ENCODE measurements at regions not wholly inside any gene's neighbourhood (a gene's known extent, or its start where the extent isn't known, plus 50 kb on each side); places are given as distances from the start of the nearest gene placed in this dataset.
A peak's percentile ranks its signal among the peaks of the same experiment; 100 is the strongest.

DNA sequence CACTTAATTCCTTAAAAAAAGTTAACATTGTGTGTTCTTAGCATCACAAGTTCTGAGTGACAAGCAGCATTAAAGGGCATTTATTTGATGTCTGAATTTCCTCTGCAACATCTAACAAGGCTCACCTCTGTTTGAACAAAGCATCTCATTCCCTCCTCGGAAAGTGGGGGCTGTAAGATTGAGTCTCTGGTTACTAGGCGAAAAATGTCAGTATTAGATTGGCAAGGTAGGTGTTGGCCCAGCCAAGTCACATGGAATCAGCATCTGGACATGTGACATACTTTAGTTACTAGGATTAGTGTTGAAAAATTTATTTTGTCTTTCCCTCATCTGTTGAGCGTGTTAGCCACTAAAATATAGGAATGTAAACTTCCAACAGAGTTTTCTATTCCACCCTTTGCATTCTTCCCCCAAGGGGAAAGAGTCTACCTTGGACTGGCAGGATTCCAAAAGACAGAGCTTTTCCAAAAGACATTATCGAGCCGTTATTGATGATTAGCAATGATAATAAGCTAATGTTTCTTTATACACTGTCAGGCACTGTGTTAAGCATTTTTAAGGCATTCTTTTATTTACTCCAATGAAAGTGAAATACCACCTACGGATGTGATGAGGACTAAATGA lies 194.9 kb upstream of the BTG1 start:
- no peak for DNase-seq

DNA sequence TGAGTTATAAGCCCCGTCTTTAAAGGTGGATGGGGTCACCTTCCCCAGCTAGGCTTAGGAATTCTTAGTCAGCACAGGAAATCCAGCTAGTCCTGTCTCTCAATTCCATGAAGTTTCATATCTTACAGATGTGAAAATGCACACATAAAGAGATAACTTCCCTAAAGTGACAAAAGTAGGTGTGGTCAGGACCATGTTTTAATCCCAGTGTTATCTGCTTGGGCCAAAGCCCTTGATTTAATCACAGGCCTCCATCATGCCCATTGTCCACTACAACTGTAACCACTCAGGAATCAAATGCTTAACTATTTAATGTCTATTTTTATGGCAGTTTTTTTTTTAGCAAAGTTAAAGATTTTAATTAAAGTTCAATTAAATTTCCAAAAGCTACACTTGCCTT lies 194.4 kb upstream of the BTG1 start:
- DNase-seq, result no peak

DNA sequence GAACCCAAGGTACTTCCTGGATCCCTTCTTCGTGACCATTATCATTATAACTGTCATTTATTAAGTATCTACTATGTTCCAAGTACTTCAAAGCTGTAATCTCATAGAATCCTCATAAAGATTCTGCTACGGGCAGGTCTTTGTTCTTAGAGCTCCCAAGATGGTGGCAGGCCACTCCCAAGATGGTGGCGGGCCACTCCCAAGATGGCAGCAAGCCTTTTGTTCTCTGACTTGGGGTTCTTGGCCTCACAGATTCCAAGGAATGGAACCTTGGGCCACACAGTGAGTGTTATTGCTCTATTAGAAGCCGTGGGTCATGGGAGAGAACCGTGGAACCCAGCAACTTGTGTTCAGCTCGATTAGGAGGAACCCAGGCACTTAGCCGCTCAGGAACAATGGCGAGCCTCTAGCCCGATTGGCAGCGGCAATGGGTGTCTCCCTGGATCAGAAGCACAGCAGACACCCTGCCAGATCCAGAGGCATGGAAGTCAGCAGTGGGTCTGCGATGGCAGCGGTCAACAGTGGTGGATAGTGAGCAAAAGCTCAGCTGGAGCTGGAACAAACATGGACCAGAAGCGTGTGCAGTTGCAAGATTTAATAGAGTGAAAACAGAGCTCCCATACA lies 193.7 kb upstream of the BTG1 start:
- no peak for DNase-seq

DNA sequence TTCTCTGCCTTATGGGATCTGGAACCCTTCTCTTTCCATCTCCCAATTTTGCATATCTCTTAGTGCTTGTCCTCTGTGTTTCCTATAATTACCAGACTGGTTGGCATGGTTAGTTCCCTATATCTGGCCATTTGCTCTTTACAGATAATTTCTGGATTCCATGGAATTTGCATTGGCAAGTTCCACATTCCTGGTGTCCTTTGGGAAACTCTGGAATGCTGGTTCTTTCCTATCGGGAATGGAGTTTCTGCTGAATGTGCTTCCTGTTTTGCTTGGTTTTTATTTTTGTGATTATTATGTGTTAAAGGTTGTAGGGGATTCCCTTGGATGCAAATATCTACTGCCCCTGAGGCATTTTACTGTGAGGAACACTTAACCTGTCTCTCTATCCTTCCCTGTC lies 193.0 kb upstream of the BTG1 start:
- DNase-seq, result peak; percentile 42

DNA sequence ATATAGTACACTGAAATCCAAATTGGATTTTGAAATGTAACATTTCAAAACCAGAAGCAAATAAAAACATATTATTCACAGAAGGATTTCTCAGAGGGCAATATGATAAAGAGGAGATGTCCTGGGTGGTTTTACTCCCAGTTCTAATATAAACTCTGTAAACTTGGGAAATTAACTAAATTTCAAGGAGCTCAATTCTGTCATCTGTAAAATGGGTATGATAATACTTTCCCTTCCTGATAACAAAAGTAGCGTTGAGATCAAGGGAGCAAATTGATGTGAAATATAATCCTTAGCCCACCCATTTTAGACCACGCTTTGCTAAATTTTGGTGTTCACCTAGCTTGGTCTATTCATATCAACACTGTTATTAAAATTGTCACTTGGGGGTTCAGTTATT lies 192.5 kb upstream of the BTG1 start:
- no peak for DNase-seq

DNA sequence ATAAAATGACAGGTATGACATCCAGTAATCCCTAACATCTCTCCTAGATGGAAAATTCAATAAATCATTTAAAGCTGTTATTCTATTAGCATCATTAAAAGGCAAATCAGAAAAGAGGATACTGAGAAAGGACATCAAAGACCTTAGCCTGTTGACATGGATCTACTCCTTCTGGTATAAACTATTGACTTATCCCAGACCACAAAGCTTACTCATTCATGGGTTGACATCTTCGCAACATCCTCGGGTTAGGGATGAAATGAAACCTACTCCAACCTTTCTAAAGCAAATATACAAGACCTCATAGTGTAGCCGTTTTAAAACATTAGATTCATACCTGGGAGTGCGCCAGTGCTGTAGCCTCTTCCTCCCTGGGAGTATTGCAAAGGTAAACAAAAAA lies 191.5 kb upstream of the BTG1 start:
- DNase-seq, result no peak

DNA sequence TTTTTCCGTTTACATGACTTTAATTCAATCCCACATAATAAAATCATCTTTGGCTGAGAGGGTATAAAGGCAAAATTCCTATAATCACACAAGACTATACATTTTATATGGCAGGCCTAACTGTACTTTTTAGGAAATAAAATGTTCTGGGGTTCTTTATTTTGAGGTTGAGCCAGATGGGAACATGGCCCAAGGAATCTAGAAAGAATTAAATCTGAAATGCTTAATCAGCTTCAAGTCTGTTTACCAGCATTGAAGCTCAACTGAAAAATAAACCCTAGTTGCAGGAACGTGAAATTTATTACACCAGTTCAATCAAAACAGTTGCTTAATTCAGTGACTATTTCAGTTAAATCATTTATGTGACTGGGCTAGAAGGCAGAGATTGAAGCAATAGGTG lies 191.0 kb upstream of the BTG1 start:
- DNase-seq, result no peak

DNA sequence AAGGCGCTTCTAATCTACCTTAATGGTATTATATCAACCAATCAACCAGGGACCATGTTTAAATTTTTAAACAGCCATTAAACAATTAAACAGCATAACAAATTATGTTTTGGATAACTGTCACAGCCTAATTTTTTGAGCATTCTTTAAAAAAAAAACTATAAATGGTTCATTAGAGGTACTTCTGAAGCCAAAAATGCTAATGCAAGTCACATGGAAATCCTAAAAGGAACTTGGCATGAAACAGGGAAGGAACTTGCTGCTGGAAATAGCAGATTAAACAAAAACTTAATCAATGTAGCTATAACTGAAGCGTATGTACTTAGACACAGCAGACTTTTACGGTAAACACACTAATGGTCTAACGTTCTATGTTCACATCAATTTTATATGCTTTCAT lies 190.2 kb upstream of the BTG1 start:
- DNase-seq, result no peak

DNA sequence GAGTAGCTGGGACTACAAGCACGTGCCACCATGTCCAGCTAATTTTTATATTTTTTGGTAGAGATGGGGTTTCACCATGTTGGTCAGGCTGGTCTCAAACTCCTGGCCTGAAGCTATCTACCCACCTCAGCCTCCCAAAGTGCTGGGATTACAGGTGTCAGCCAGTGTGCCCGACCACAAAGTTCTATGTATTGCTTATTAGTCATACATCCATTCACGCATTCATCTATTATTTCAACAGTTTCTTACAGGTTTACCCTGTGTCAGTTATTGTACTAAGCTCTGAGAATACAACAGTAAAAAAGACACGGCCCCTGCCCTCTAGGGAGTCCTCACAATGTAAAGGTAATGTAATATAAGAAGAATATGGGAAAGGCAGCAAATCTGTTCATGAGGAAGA lies 188.9 kb upstream of the BTG1 start:
- no peak for DNase-seq

DNA sequence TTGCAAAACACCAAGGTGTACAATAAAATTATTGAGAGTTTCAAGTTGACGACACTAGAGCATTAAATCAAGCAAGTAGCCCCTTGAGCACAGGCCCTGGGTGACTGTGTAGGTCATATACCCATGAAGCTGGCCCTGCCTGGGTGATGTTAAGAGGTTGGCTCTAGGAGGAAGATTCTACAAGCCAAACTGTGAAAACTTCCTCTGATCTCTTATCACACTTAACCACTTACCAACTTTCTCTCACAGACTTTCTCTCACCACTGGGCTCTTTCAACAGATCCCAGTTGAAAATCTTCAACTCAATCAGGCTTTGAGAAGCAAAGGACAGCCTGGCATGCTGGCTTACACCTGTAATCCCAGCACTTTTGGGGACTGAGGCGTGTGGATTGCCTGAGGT lies 186.9 kb upstream of the BTG1 start:
- no peak for DNase-seq

DNA sequence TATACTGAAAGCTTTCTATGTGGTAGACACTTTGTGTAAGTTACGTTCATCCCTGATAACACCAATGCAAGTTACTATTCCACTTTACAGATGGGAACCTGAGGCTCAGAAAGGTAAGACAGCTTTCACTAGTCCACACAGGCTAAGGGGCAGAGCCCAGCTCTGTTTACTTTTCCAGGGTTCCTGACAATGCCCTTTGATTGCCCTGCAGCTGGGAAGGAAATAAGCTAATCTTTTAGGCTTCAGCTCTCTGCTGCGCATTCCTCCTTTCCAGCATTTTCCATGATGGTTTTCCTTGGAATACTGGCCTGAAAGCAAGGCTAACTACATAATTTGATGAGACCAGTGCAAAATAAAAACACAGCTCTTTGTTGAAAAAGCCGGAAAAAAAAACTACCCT lies 185.7 kb upstream of the BTG1 start:
- no peak for DNase-seq

DNA sequence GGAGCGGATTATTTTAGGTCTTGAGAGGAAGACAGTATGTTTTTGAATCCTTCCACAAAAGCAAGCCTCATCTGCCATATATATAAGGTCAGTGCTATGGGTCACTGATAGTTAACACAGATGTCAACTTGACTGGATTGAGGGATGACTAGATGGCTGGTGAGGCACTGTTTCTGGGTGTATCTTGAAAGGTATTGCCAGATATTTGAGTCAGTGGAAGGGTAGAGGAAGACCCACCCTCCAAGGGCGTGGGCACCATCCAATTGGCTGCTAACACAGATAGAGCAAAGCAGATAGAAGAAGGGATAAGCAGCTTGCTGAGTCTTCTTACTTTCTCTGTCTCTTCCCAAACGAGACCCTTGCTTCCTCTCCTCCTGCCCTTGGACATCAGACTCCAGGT lies 185.0 kb upstream of the BTG1 start:
- DNase-seq, result no peak

DNA sequence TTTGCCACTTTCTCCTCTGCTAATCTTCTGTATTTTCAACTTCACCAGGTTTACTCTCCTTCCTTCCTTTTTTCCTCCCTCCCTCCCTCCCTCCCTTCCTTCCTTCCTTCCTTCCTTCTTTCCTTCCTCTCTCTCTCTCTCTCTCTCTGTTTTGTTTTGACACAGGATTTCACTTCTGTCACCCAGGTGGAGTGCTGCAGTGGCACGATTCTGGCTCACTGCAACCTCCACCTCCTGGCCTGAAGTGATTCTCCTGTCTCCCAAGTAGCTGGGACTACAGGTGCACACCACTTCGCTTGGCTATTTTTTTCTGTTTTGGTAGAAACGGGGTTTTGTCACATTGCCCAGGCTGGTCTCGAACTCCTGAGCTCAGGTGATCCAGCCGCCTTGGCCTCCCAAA lies 181.2 kb upstream of the BTG1 start:
- no peak for DNase-seq

DNA sequence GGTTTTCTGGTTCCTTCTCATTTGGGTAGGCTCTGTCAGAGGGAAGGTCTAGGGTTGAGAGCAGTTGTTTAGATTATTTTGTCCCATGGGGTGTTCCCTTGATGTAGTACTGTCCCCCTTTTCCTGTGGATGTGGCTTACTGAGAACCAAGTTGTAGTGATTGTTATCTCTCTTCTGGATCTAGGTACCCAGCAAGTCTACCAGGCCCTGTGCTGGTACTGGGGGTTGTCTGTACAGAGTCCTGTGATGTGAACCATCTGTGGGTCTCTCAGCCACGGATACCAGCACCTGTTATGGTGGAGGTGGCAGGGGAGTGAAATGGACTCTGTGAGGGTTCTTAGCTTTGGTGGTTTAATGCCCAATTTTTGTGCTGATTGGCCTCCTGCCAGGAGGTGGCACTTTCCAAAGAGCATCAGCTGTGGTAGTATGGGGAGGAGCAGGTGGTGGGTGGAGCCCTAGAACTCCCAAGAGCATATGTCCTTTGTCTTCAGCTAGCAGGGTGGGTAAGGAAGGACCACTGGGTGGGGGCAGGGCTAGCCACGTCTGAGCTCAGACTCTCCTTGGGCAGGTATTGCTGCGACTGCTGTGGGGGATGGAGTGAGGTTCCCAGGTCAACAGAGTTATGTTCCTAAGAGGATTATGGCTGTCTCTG lies 179.3 kb upstream of the BTG1 start:
- DNase-seq, result no peak

DNA sequence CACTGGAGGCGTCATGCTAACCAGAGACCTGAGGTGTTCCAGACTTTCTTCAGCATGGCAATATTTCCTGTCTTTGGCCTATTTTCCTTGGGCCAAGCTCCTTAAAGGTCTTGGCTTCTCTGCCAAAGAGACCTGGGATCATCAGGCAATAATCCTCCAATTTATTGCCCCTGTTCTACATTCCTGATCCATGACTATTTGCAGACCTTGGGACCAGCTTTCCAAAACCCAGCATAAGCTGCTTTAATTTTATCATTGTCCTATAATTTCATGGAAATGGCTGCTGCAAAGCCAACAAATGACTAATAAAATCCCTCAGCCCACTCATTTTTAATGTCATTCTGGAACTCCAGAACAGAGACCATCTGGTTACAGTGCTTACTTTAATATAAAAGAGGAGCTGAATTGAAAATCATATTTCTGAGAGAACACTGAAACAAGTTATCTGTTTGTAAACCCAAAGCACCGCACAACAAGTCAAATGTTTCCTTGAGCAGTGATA lies 166.9 kb upstream of the BTG1 start:
- DNase-seq, result no peak

DNA sequence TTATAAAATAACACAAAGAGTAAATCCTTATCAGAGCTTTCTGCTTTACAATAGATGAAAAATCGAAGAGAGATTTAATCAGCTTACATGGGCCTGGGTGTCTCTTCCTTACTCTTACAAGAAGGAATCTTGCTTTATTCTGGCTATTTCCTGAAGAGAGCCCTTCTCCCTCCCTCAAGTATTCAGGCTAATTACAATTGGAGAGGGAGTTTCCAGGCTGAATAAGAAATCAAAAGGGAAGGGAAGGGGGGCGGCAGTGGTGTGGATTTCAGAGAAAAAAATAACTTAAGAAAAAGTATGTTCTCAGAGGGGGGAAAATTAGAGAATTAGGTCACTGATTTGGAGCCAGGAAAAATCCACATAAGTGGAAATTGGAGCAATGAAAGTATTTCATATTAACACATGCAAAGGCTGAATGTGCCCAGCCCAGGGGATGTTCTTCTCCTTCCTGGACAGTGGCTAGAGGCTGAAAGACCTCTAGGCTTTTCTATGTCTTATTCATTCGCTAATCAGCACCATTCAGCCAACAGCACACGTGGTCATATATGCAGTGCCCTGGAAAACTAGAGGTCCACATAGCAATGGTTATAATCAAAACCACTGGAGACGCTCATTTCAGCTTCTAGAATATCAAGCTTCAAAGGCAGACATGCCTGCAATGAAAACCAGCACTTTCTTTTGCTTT lies 158.9 kb upstream of the BTG1 start:
- DNase-seq, result no peak

DNA sequence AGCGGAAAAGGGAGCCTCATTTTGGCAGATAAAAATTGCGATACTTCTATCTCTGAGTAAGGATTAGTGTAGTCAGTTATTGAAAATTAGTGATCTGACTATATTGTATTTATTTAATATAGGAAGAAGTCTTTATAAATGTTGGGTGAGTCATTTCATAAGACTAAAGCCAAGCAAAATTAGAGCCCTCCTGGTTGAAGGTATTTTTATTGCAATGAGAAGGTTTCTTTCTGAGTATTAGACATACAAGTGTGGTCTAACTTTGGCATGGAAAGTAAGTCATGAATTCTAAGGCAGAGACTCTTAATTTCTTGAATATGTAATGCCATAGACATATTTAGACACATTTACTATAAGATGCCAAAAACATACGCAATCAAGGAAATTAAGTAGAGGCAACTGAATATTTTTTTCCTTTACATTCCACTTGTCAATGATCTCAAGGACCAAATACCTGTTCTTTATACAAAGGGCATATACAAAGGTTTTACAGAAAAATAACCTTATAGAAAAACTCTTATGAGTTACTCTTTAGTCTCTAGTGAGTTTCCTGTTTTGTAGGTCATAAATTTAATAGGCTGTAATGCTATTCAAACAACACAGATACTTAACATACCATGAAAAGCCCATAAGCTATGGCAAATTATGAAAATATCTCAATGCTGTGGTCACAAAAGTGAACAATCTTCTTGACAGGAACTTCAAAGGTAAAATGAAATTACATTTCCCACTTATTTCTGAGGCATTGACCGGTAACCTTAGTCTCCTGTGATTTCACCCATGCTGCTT lies 156.6 kb upstream of the BTG1 start:
- DNase-seq, result no peak

DNA sequence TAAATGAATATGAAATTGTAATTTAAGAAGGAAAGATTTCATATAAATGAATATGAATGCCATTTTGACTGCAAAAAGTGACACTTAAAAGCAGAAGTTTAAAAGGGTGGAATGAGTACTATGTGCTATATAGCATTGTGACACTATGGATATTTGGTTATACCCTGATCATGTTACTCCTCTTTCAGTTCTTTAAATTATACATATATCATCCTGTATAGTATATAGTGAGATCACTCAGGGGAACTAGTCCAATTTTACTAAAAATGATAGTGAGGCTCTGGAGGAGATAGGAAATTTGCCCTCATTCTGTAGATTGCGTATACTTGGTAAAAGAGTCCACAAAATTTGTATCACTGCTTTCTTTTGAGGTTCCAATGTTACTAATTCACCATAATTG lies 155.7 kb upstream of the BTG1 start:
- DNase-seq, result no peak

DNA sequence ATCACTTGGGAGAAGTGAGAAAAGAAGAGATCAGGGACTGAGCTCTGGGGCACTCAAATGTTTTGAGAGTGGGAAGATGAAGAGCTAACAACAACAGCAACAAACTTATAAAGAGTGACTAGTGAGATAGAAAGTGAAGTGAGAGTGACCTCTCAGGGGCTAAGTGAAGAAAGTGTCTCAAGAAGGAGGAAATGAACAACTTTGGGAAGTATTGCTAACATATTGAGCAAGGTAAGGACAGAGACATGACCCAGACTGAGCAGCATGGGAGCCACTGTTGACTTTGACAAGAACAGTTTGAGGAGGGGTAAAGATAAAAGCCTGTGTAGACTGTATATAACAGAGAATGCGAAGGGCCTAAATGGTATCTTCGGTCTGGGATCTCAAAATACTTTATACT lies 155.1 kb upstream of the BTG1 start:
- no peak for DNase-seq

DNA sequence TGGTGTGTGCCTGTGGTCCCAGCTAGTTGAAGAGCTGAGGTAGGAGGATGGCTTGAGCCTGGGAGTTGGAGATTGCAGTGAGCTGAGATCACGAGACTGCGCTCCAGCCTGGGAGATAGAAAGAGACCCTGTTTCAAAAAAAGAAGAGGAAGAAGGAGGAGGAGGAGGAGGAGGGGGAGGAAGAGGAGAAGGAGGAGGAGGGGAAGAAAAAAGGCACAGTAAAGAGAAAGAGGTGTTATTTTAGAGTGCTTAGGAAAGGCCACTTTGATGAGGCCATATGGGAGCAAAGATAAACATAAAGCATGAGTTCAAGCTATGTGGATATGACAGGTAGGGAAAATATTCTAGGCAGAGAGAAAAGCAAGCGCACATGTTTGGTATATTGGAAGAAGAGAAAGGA lies 154.1 kb upstream of the BTG1 start:
- DNase-seq, result no peak

DNA sequence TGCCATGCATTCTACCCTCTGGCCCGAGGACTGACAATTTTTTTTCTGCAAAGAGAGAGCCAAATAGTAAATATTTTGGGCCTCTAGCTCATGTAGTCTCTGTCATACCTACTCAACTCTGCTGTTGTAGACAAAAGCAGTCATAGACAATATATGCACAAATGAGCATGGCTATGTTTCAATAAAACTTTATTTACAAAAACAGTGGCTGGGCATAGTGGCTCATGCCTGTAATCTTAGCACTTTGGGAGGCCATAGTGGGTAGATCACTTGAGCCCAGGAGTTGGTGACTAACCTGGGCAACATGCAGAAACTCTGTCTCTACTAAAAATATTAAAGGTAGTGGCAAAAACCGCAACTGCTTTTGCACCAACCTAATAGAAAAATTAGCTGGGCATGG lies 153.7 kb upstream of the BTG1 start:
- no peak for DNase-seq

DNA sequence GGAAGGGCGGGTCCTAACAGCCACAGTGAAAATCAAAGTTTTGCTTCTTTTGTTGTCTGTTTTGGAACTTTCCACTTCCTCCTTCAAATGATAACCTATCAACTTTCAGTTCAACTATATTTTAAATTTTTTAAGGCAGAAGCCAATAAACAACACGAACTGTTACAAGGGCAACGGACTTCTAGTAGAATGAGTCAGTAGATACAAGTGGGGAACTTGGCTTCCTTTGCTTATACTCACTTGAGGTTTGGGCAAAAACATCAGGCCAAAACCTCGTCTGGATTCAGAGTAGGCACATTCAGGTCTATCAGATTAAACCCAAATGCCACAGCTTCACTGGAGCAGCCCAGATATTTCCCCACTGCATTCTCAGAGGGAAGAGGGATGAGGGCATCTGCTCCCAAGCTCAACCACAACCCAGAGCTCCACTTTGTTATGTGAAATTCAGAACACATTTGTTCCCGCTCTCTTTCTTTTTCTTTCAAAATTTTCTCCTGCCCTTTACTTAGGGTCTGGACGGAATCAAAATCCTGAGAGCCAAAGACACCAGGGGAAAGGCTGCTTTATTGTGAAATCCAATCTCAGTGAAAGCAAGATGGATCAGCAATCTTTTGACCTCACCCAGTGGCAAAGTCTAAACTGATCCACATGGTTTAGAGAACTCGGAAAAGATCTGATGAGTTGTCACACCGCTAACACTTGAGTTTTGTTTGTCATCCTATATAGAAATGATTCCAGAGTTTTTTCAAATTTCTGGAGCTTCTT lies 152.5 kb upstream of the BTG1 start:
- peak; percentile 75 for DNase-seq

All from fibroblast of skin of right quadriceps (primary cell).